Trophoblast cell (in vitro differentiated cells and primary cell): ENCODE measurements at regions not wholly inside any gene's neighbourhood (a gene's known extent, or its start where the extent isn't known, plus 50 kb on each side); places are given as distances from the start of the nearest gene placed in this dataset.
A peak's percentile ranks its signal among the peaks of the same experiment; 100 is the strongest.

Experiments
- DNase-seq, 2 donors: peaks; one replicate each; pipeline ENCODE4 v3.0.0-alpha.2; 2016
- H2AFZ ChIP-seq: 2 replicates; pipeline ENCODE4 v1.6.1; 2013; ENCODE audit warnings: low read length, moderate library complexity, mild to moderate bottlenecking; ENCODE audit not compliant: insufficient read depth, poor library complexity
- H2AK5ac ChIP-seq: 2 replicates; pipeline ENCODE4 v1.6.1; 2013; ENCODE audit warnings: mild to moderate bottlenecking, low read length
- H2BK120ac ChIP-seq: 2 replicates; pipeline ENCODE4 v1.6.1; 2013; ENCODE audit warnings: low read length, mild to moderate bottlenecking, moderate library complexity; ENCODE audit not compliant: insufficient read depth, poor library complexity
- H2BK12ac ChIP-seq: 2 replicates; pipeline ENCODE4 v1.6.1; 2013; ENCODE audit warnings: mild to moderate bottlenecking, low read length, moderate library complexity
- H2BK5ac ChIP-seq: 2 replicates; pipeline ENCODE4 v1.6.1; 2013; ENCODE audit warnings: low read length, low read depth, moderate library complexity, mild to moderate bottlenecking; ENCODE audit not compliant: poor library complexity
- H3K14ac ChIP-seq: 2 replicates; pipeline ENCODE4 v1.6.1; 2013; ENCODE audit warnings: mild to moderate bottlenecking, low read length
- H3K18ac ChIP-seq: 2 replicates; pipeline ENCODE4 v1.6.1; 2013; ENCODE audit warnings: mild to moderate bottlenecking, low read length
- H3K23ac ChIP-seq: 2 replicates; pipeline ENCODE4 v1.6.1; 2013; ENCODE audit warnings: low read length
- H3K27ac ChIP-seq: 2 replicates; pipeline ENCODE4 v1.5.1; 2013; ENCODE audit warnings: low read depth, mild to moderate bottlenecking, inconsistent platforms, low read length, moderate library complexity
- H3K27me3 ChIP-seq: 2 replicates; pipeline ENCODE4 v1.6.1; 2013; ENCODE audit warnings: inconsistent platforms, mild to moderate bottlenecking, low read length, moderate library complexity; ENCODE audit not compliant: insufficient read depth
- H3K36me3 ChIP-seq, 2 experiments: 1 replicate in 1 of 2; 2 replicates in 1 of 2; pipeline ENCODE4 v1.6.1; 2013; ENCODE audit warnings: low read length in 2 of 2, mild to moderate bottlenecking in 2 of 2, moderate library complexity in 1 of 2; ENCODE audit not compliant: insufficient read depth in 2 of 2, control insufficient read depth in 1 of 2
- H3K4ac ChIP-seq: 2 replicates; pipeline ENCODE4 v1.6.1; 2013; ENCODE audit warnings: low read depth, mild to moderate bottlenecking, low read length, moderate library complexity
- H3K4me1 ChIP-seq, 2 experiments: 1 replicate in 1 of 2; 2 replicates in 1 of 2; pipeline ENCODE4 v1.6.1; 2013; ENCODE audit warnings: low read length in 2 of 2, mild to moderate bottlenecking in 2 of 2, moderate library complexity in 1 of 2; ENCODE audit not compliant: insufficient read depth in 2 of 2, control insufficient read depth in 1 of 2
- H3K4me2 ChIP-seq: 2 replicates; pipeline ENCODE4 v1.6.1; 2013; ENCODE audit warnings: inconsistent platforms, mild to moderate bottlenecking, low read length, moderate library complexity
- H3K4me3 ChIP-seq: 2 replicates; pipeline ENCODE4 v1.5.1; 2013; ENCODE audit warnings: mild to moderate bottlenecking, low read depth, low read length, inconsistent platforms
- H3K79me1 ChIP-seq: one replicate; pipeline ENCODE4 v1.6.1; 2013; ENCODE audit warnings: low read length
- H3K79me2 ChIP-seq: 2 replicates; pipeline ENCODE4 v1.6.1; 2013; ENCODE audit warnings: low read length, mild to moderate bottlenecking; ENCODE audit not compliant: control insufficient read depth, insufficient read depth, poor library complexity
- H3K9ac ChIP-seq: 2 replicates; pipeline ENCODE4 v1.6.1; 2013; ENCODE audit warnings: mild to moderate bottlenecking, low read length
- H3K9me3 ChIP-seq: 2 replicates; pipeline ENCODE4 v1.6.1; 2013; ENCODE audit warnings: low read depth, mild to moderate bottlenecking, control low read depth, inconsistent platforms, low read length; ENCODE audit not compliant: insufficient read depth
- H4K12ac ChIP-seq: 2 replicates; pipeline ENCODE4 v1.6.1; 2013; ENCODE audit warnings: low read depth, mild to moderate bottlenecking, low read length, moderate library complexity
- H4K8ac ChIP-seq: 2 replicates; pipeline ENCODE4 v1.6.1; 2013; ENCODE audit warnings: low read depth, mild to moderate bottlenecking, low read length, moderate library complexity
- H4K91ac ChIP-seq: one replicate; pipeline ENCODE4 v1.6.1; 2013; ENCODE audit warnings: low read depth, mild to moderate bottlenecking, low read length, moderate library complexity
- WGBS: extraction: QIAGEN DNeasy Blood & Tissue Kit; methylation state at CpG from one replicate; pipeline ENCODE4 v1.1.7; 2013; ENCODE audit warnings: missing lambda C conversion rate; ENCODE audit not compliant: insufficient read length, insufficient coverage; ENCODE audit errors: extremely low coverage; 5-methylcytosine and 5-hydroxymethylcytosine counted together

DNA sequence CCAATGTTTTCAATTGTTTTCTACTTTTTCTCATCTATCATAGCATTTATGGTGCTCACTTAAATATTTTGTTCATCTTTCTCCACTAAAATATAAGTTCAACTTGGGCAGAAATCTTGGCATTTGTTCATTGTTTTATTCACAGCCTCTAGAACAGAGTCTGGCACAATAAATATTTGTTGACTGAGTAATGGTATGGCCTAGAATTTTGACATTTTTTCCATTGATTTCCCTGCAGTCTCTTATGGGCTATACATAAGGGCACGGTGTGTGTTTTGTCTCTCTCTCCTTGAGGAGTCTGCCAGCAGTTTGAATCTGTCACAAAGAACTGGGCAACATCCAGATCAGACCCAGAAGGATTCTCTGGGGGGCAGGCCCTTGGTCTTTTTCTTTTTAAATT, 379.7 kb downstream of the TMEM38B start:
- no peak overlapping the region for H2BK5ac ChIP-seq
- no peak overlapping the region for H2BK120ac ChIP-seq
- peak in 1 of 2 donors; percentile 60 for DNase-seq
- H3K27me3 ChIP-seq = no peaks in the 10 kb centered on the region
- H2BK12ac ChIP-seq = no peak overlapping the region
- no peak overlapping the region for H3K4me3 ChIP-seq
- no peaks in the 10 kb centered on the region for H3K79me1 ChIP-seq
- no peak overlapping the region for H3K27ac ChIP-seq
- H2AK5ac ChIP-seq = no peak overlapping the region
- no peak overlapping the region for H4K12ac ChIP-seq
- no peak overlapping the region for H3K23ac ChIP-seq
- H3K14ac ChIP-seq = no peak overlapping the region
- WGBS = no CpG with 5 or more reads among the region's 1 CpG
- H3K4me2 ChIP-seq = no peak overlapping the region
- H4K8ac ChIP-seq = no peak overlapping the region
- no peaks in the 10 kb centered on the region for H3K9me3 ChIP-seq
- H3K18ac ChIP-seq = no peak overlapping the region
- no peaks in the 10 kb centered on the region for H3K36me3 ChIP-seq
- no peak overlapping the region for H4K91ac ChIP-seq
- H3K4me1 ChIP-seq = no peaks in the 10 kb centered on the region
- H3K4ac ChIP-seq = no peak overlapping the region
- H3K79me2 ChIP-seq = no peaks in the 10 kb centered on the region
- H3K9ac ChIP-seq = no peak overlapping the region
- no peak overlapping the region for H2AFZ ChIP-seq

GRCh38 chr9:106075236-106075959, 381.1 kb downstream of the TMEM38B start:
- Histone ChIP-seq H3K4me3 (no peak overlapping the region), H3K27ac (no peak overlapping the region), H3K18ac (no peak overlapping the region), H2AFZ (no peak overlapping the region), H2AK5ac (no peak overlapping the region), H3K36me3 (no peaks in the 10 kb centered on the region), H3K79me1 (no peaks in the 10 kb centered on the region), H3K27me3 (no peaks in the 10 kb centered on the region), H3K4me2 (no peak overlapping the region), H3K4me1 (no peaks in the 10 kb centered on the region), H2BK12ac (no peak overlapping the region), H4K91ac (no peak overlapping the region), H2BK120ac (no peak overlapping the region), H3K23ac (no peak overlapping the region), H3K9ac (no peak overlapping the region), H3K14ac (no peak overlapping the region), H3K4ac (no peak overlapping the region), H2BK5ac (no peak overlapping the region), H4K8ac (no peak overlapping the region), H4K12ac (no peak overlapping the region), H3K9me3 (no peaks in the 10 kb centered on the region), H3K79me2 (no peaks in the 10 kb centered on the region)
- no CpG with 5 or more reads among the region's 3 CpGs for WGBS
- no peak for DNase-seq

- Histone ChIP-seq H3K27ac (no peak overlapping the region), H3K14ac (no peak overlapping the region), H3K4me3 (no peak overlapping the region), H3K27me3 (no peaks in the 10 kb centered on the region), H3K18ac (no peak overlapping the region), H3K4me1 (no peaks in the 10 kb centered on the region), H4K12ac (no peak overlapping the region), H4K8ac (no peak overlapping the region), H3K36me3 (no peaks in the 10 kb centered on the region), H3K23ac (no peak overlapping the region), H2BK12ac (no peak overlapping the region), H2AK5ac (no peak overlapping the region), H2BK5ac (no peak overlapping the region), H3K79me1 (no peaks in the 10 kb centered on the region), H3K79me2 (no peaks in the 10 kb centered on the region), H3K9ac (no peak overlapping the region), H2AFZ (no peak overlapping the region), H3K4ac (no peak overlapping the region), H2BK120ac (no peak overlapping the region), H3K9me3 (no peaks in the 10 kb centered on the region), H4K91ac (no peak overlapping the region), H3K4me2 (no peak overlapping the region)
- DNase-seq = no peak
- no CpG with 5 or more reads among the region's 1 CpG for WGBS
Measured at GRCh38 chr9:106075960-106076327, 381.6 kb downstream of the TMEM38B start.

DNA sequence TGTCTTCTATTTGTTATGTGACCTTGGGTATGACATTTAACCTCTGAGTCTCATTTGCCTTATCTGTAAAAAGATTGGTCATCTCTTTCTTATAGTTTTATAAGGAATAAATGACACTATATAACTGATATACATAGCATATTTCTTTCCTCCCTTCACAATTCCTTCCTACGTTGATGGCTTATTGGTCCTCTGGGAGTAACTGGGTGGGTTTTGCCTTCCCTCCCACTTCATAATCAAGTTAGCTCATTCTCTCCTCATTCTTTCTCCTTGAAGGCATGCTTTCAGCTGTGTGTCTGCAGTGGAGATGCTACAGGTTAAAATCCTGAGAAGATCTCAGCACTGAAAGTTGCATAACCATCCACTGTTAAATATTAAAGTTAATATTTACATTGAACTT, 382.4 kb downstream of the TMEM38B start:
- DNase-seq = no peak
- Histone ChIP-seq H3K4me1 (no peaks in the 10 kb centered on the region), H2BK5ac (no peak overlapping the region), H4K91ac (no peak overlapping the region), H3K14ac (no peak overlapping the region), H3K79me2 (no peaks in the 10 kb centered on the region), H2BK120ac (no peak overlapping the region), H3K27me3 (no peaks in the 10 kb centered on the region), H3K9ac (no peak overlapping the region), H3K27ac (no peak overlapping the region), H2AFZ (no peak overlapping the region), H4K8ac (no peak overlapping the region), H3K36me3 (no peaks in the 10 kb centered on the region), H3K4me2 (no peak overlapping the region), H4K12ac (no peak overlapping the region), H3K23ac (no peak overlapping the region), H3K4me3 (no peak overlapping the region), H2AK5ac (no peak overlapping the region), H3K4ac (no peak overlapping the region), H3K18ac (no peak overlapping the region), H2BK12ac (no peak overlapping the region), H3K79me1 (no peaks in the 10 kb centered on the region), H3K9me3 (no peaks in the 10 kb centered on the region)
- WGBS = no CpG with 5 or more reads among the region's 1 CpG
